SU-DHL-6 (cell line): ENCODE measurements at regions not wholly inside any gene's neighbourhood (a gene's known extent, or its start where the extent isn't known, plus 50 kb on each side); places are given as distances from the start of the nearest gene placed in this dataset.

Experiments
- H2AFZ ChIP-seq: fragments of 200-600 bp; sonication (generic); 2 replicates; pipeline ENCODE4 v1.6.1; 2014; ENCODE audit warnings: low read depth, mild to moderate bottlenecking, moderate library complexity, mixed read lengths, antibody characterized with exemption, low read length; ENCODE audit not compliant: severe bottlenecking
- H3F3A ChIP-seq: fragments of 200-600 bp; shearing (Covaris generic); 2 replicates; pipeline ENCODE4 v1.6.0; 2016; ENCODE audit warnings: antibody characterized with exemption, mild to moderate bottlenecking; ENCODE audit not compliant: insufficient read depth
- H3K27ac ChIP-seq: fragments of 200-600 bp; sonication (generic); 2 replicates; pipeline ENCODE4 v1.5.1; 2016; ENCODE audit warnings: low read depth, mild to moderate bottlenecking, low read length, moderate library complexity, mixed read lengths
- H3K27me3 ChIP-seq: fragments of 200-600 bp; sonication (generic), shearing (Covaris generic); 2 replicates; pipeline ENCODE4 v1.6.0; 2014; ENCODE audit warnings: mild to moderate bottlenecking, low read length
- H3K36me3 ChIP-seq: fragments of 200-600 bp; sonication (generic); 2 replicates; pipeline ENCODE4 v1.6.1; 2014; ENCODE audit warnings: mild to moderate bottlenecking, low read length, mixed read lengths
- H3K4me2 ChIP-seq: fragments of 300-600, 200-600 bp; shearing (Covaris generic), sonication (generic); 2 replicates; pipeline ENCODE4 v1.6.0; 2014; ENCODE audit warnings: low read length, low read depth, mild to moderate bottlenecking; ENCODE audit not compliant: poor library complexity, severe bottlenecking
- H3K4me3 ChIP-seq: fragments of 200-600 bp; sonication (generic); 2 replicates; pipeline ENCODE4 v1.5.1; 2014; ENCODE audit warnings: antibody characterized with exemption, low read length, mild to moderate bottlenecking, mixed read lengths; ENCODE audit not compliant: insufficient read depth, poor library complexity, severe bottlenecking
- H3K79me2 ChIP-seq: fragments of 200-600 bp; sonication (generic); 2 replicates; pipeline ENCODE4 v1.6.1; 2014; ENCODE audit warnings: mild to moderate bottlenecking, low read length, moderate library complexity; ENCODE audit not compliant: insufficient read depth
- H3K9ac ChIP-seq: fragments of 200-600 bp; sonication (generic); 2 replicates; pipeline ENCODE4 v1.7.0; 2014; ENCODE audit warnings: mild to moderate bottlenecking, low read length
- H3K9me2 ChIP-seq: fragments of 200-600 bp; sonication (generic); replicated peaks from 2 replicates; pipeline ENCODE4 v1.6.1; 2014; ENCODE audit warnings: low read length; ENCODE audit not compliant: insufficient read depth
- H3K9me3 ChIP-seq: fragments of 200-600 bp; sonication (generic); 2 replicates; pipeline ENCODE4 v1.6.1; 2014; ENCODE audit warnings: low read length, mixed read lengths; ENCODE audit not compliant: insufficient read depth
- H4K20me1 ChIP-seq: fragments of 200-600 bp; sonication (generic); 2 replicates; pipeline ENCODE4 v1.6.1; 2014; ENCODE audit warnings: low read depth, mild to moderate bottlenecking, antibody characterized with exemption, low read length, moderate library complexity, mixed read lengths
- CTCF ChIP-seq: fragments of 200-600 bp; sonication (generic); IDR thresholded peaks from one replicate; pipeline ENCODE4 v1.5.1; 2017; ENCODE audit warnings: antibody characterized with exemption, mild to moderate bottlenecking, low read length, moderate library complexity; ENCODE audit not compliant: insufficient read depth, poor library complexity, severe bottlenecking
- EZH2phosphoT487 ChIP-seq: fragments of 200-600 bp; sonication (generic), shearing (Covaris generic); conservative IDR thresholded peaks from 2 replicates; pipeline ENCODE4 v1.6.1; 2018; ENCODE audit warnings: mild to moderate bottlenecking, antibody characterized with exemption, low read length, moderate library complexity, mixed read lengths

DNA sequence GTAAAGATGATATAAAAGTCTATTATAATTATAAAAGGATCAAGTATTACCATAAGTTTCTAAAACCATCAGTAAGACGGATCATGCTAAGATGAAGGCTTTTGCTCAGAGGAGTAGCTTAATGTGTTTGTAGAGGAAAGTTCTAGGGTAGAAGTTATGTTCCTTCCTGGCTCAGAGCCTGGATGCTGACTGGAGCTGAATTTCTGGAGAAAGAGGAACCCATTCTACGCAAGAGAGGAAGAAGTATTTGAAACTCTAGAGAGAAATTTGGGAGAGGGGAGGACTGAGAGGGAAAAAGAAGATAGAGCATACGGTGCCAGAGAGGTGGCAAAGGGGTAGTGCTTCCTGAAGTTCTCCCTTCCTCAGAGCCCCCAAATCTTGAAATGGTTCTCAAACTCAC is 51.4 kb upstream of the SGCG start:
- Histone ChIP-seq H3F3A (no peaks in the 10 kb centered on the region), H3K27me3 (no peaks in the 10 kb centered on the region), H2AFZ (no peak overlapping the region), H3K36me3 (no peaks in the 10 kb centered on the region), H4K20me1 (no peaks in the 10 kb centered on the region), H3K79me2 (no peaks in the 10 kb centered on the region), H3K4me3 (no peak overlapping the region), H3K9me2 (no peaks in the 10 kb centered on the region), H3K4me2 (no peak overlapping the region), H3K9me3 (no peaks in the 10 kb centered on the region), H3K9ac (no peak overlapping the region), H3K27ac (no peak overlapping the region)
- TF ChIP-seq EZH2phosphoT487 (no peak), CTCF (no peak)
